ENCODE measurements at regions not wholly inside any gene's neighbourhood (a gene's known extent, or its start where the extent isn't known, plus 50 kb on each side); places are given as distances from the start of the nearest gene placed in this dataset.

GRCh38 chr3:150312018-150312657 is 96.0 kb upstream of the TSC22D2 start:
- TF ChIP-seq, protein P1, sequence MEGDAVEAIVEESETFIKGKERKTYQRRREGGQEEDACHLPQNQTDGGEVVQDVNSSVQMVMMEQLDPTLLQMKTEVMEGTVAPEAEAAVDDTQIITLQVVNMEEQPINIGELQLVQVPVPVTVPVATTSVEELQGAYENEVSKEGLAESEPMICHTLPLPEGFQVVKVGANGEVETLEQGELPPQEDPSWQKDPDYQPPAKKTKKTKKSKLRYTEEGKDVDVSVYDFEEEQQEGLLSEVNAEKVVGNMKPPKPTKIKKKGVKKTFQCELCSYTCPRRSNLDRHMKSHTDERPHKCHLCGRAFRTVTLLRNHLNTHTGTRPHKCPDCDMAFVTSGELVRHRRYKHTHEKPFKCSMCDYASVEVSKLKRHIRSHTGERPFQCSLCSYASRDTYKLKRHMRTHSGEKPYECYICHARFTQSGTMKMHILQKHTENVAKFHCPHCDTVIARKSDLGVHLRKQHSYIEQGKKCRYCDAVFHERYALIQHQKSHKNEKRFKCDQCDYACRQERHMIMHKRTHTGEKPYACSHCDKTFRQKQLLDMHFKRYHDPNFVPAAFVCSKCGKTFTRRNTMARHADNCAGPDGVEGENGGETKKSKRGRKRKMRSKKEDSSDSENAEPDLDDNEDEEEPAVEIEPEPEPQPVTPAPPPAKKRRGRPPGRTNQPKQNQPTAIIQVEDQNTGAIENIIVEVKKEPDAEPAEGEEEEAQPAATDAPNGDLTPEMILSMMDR (IDR thresholded peaks at IDR 0.05; ENCODE audit: low read depth, low read length) = no peak
- no peak for TF ChIP-seq POLR2A (IDR thresholded peaks at IDR 0.05; ENCODE audit: extremely low read depth, insufficient read length)
- TF ChIP-seq, protein P2, sequence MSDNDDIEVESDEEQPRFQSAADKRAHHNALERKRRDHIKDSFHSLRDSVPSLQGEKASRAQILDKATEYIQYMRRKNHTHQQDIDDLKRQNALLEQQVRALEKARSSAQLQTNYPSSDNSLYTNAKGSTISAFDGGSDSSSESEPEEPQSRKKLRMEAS (IDR thresholded peaks at IDR 0.05; ENCODE audit: low read depth, low read length) = no peak
- no peak for DNase-seq (ENCODE audit: low read depth)

GRCh38 chr3:150311156-150311555 is 96.9 kb upstream of the TSC22D2 start:
- H3K4me3 ChIP-seq (ENCODE audit: low read depth, low read length) = no peak overlapping the region
- no peak for DNase-seq (ENCODE audit: low read depth)
- TF ChIP-seq POLR2A (IDR thresholded peaks at IDR 0.05; ENCODE audit: extremely low read depth, insufficient read length) (no peak), MYC (IDR thresholded peaks at IDR 0.05; ENCODE audit: low read depth, low read length) (no peak)
- TF ChIP-seq, protein P1 (IDR thresholded peaks at IDR 0.05; ENCODE audit: low read depth, low read length) = no peak
- TF ChIP-seq, protein P2 (IDR thresholded peaks at IDR 0.05; ENCODE audit: low read depth, low read length) = no peak

More at GRCh38 chr3:150312018-150312657, 96.0 kb upstream of the TSC22D2 start:
- no peak overlapping the region for H3K4me3 ChIP-seq (ENCODE audit: low read depth, low read length)

DNA sequence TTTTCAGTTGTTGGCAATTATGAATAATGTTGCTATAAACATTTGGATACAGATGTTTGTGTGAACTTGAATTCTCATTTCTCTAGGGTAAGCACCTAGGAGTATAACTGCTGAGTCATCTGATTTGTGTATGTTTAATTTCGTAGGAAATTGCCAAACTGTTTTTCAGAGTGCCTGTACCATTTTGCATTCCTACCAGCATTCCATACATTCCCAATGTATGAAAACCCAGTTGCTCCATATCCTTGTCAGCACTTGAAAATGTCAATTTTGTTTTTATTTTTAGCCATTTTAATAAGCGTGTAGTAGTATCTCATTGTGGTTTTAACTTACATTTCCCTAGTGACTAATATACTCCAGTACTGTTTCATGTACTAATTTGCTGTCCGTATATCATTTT is 98.5 kb upstream of the TSC22D2 start:
- no peak overlapping the region for H3K4me3 ChIP-seq (ENCODE audit: low read depth, low read length)
- TF ChIP-seq POLR2A (IDR thresholded peaks at IDR 0.05; ENCODE audit: extremely low read depth, insufficient read length) = no peak
- TF ChIP-seq, protein P2 (IDR thresholded peaks at IDR 0.05; ENCODE audit: low read depth, low read length) = no peak
- TF ChIP-seq MYC (IDR thresholded peaks at IDR 0.05; ENCODE audit: low read depth, low read length) = no peak
- TF ChIP-seq, protein P1 (IDR thresholded peaks at IDR 0.05; ENCODE audit: low read depth, low read length) = no peak
- DNase-seq (ENCODE audit: low read depth) = no peak

GRCh38 chr3:150309257-150309542 is 98.9 kb upstream of the TSC22D2 start:
- no peak for DNase-seq (ENCODE audit: low read depth)
- TF ChIP-seq MYC (IDR thresholded peaks at IDR 0.05; ENCODE audit: low read depth, low read length) = no peak
- TF ChIP-seq POLR2A (IDR thresholded peaks at IDR 0.05; ENCODE audit: extremely low read depth, insufficient read length) = no peak
- TF ChIP-seq, protein P2 (IDR thresholded peaks at IDR 0.05; ENCODE audit: low read depth, low read length) = no peak
- TF ChIP-seq, protein P1 (IDR thresholded peaks at IDR 0.05; ENCODE audit: low read depth, low read length) = no peak
- no peak overlapping the region for H3K4me3 ChIP-seq (ENCODE audit: low read depth, low read length)

GRCh38 chr3:150308481-150309256 is 99.4 kb upstream of the TSC22D2 start:
- TF ChIP-seq POLR2A (IDR thresholded peaks at IDR 0.05; ENCODE audit: extremely low read depth, insufficient read length) (no peak), MYC (IDR thresholded peaks at IDR 0.05; ENCODE audit: low read depth, low read length) (no peak)
- TF ChIP-seq, protein P2 (IDR thresholded peaks at IDR 0.05; ENCODE audit: low read depth, low read length) = no peak
- TF ChIP-seq, protein P1 (IDR thresholded peaks at IDR 0.05; ENCODE audit: low read depth, low read length) = no peak
- no peak for DNase-seq (ENCODE audit: low read depth)
- no peak overlapping the region for H3K4me3 ChIP-seq (ENCODE audit: low read depth, low read length)

Measured in NB4 (cell line).